ENCODE measurements at regions not wholly inside any gene's neighbourhood (a gene's known extent, or its start where the extent isn't known, plus 50 kb on each side); places are given as distances from the start of the nearest gene placed in this dataset.
"Not testable (repeated sequence)": the region's sequence is repeated elsewhere in the genome, so short reads cannot be mapped to it uniquely, and the experiment has no call there.

DNA sequence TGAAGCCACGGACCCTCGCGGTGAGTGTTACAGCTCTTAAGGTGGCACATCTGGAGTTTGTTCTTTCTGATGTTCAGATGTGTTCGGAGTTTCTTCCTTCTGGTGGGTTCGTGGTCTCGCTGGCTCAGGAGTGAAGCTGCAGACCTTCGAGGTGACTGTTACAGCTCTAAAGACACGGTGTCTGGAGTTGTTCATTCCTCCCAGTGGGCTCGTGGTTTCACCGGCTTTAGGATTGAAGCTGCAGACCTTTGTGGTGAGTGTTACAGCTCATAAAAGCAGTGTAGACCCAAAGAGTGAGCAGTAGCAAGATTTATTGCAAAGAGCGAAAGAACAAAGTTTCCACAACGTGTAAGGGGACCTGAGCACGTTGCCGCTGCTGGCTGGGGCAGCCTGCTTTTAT, 313.7 kb upstream of the MAGI2 start:
- CTCF ChIA-PET, result not testable (repeated sequence)
- 77% methylated on average over 7 of the region's 14 CpGs for WGBS (ENCODE audit: insufficient coverage)

DNA sequence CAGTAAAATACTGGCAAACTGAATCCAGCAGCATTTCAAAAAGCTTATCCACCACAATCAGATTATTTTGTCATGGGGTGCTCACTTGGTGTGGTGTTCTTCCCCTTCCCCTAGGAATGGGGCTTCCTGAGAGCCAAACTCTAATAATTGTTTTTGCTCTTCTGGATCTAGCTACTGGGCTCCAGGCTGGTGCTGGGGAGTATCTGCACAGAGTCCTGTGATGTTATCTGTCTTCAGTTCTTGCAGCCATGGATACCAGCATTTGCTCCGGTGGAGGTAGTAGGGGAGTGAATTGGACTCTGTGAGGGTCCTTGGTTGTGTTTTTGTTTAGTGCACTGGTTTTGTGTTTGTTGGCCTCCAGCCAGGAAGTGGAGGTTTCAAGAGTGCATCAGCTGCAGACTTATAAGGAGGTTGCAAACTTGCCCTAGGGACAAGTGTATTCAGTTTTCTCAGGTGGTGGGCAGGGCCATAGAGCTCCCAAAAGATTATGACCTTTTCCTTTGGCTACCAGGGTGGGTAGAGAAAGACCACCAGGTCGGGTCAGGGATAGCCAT, 308.5 kb upstream of the MAGI2 start:
- Histone ChIP-seq H3K4me1 (ENCODE audit: control extremely low read depth in 1 of 4, control insufficient read depth in 4 of 4, insufficient read depth in 4 of 4, low read length in 3 of 4) (no peaks in the 10 kb centered on the region), H3K27me3 (replicated peaks in 2 of 5; ENCODE audit: control insufficient read depth in 4 of 5, insufficient read depth in 5 of 5, low read length in 4 of 5) (peaks cover 0 to 2% (median 0%) of the 10 kb centered on the region in 5 experiments), H3K4me3 (ENCODE audit: control insufficient read depth in 1 of 7, extremely low read depth in 1 of 7, insufficient read depth in 4 of 7, low read depth in 2 of 7, low read length in 6 of 7) (no peak overlapping the region), H3K9me3 (ENCODE audit: control extremely low read depth in 1 of 5, control insufficient read depth in 4 of 5, insufficient read depth in 2 of 5, low read depth in 1 of 5, low read length in 4 of 5) (no peaks in the 10 kb centered on the region), H3K27ac (ENCODE audit: insufficient read depth in 1 of 2, low read depth in 1 of 2, low read length in 2 of 2, poor library complexity in 1 of 2, severe bottlenecking in 2 of 2) (no peak overlapping the region), H3K36me3 (ENCODE audit: control insufficient read depth in 4 of 4, insufficient read depth in 4 of 4, low read length in 3 of 4) (no peaks in the 10 kb centered on the region)
- CTCF ChIA-PET, result no interaction called here
- WGBS (ENCODE audit: insufficient coverage), result 80% methylated on average over 1 of the region's 2 CpGs
- POLR2A ChIA-PET, result no interaction called here
- DNase-seq, result no peak

More for the DNA sequence above, 313.7 kb upstream of the MAGI2 start:
- DNase-seq; H3K4me3 ChIP-seq (ENCODE audit: control insufficient read depth in 1 of 7, extremely low read depth in 1 of 7, insufficient read depth in 4 of 7, low read depth in 2 of 7, low read length in 6 of 7); H3K27ac ChIP-seq (ENCODE audit: insufficient read depth in 1 of 2, low read depth in 1 of 2, low read length in 2 of 2, poor library complexity in 1 of 2, severe bottlenecking in 2 of 2); H3K9me3 ChIP-seq (ENCODE audit: control extremely low read depth in 1 of 5, control insufficient read depth in 4 of 5, insufficient read depth in 2 of 5, low read depth in 1 of 5, low read length in 4 of 5); H3K27me3 ChIP-seq (replicated peaks in 2 of 5; ENCODE audit: control insufficient read depth in 4 of 5, insufficient read depth in 5 of 5, low read length in 4 of 5); H3K36me3 ChIP-seq (ENCODE audit: control insufficient read depth in 4 of 4, insufficient read depth in 4 of 4, low read length in 3 of 4); H3K4me1 ChIP-seq (ENCODE audit: control extremely low read depth in 1 of 4, control insufficient read depth in 4 of 4, insufficient read depth in 4 of 4, low read length in 3 of 4); POLR2A ChIA-PET: not testable (repeated sequence)

DNA sequence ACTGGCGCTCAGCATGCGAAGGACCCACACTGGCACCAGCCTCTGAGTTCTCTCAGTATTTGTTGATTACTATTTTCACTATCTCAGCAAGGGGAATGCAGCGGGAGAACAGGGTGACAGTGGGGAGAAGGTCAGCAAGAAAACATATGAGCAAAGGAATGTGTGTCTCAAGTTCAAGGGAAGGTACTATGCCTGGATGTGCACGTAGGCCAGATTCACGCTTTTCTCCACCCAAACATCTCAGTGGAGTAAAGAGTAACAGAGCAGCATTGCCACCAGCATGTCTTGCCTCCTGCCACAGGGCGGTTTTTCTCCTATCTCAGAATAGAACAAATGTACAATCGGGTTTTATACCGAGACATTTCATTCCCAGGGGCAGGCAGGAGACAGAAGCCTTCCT, 297.5 kb upstream of the MAGI2 start:
- H3K4me1 ChIP-seq (ENCODE audit: control extremely low read depth in 1 of 4, control insufficient read depth in 4 of 4, insufficient read depth in 4 of 4, low read length in 3 of 4); H3K4me3 ChIP-seq (ENCODE audit: control insufficient read depth in 1 of 7, extremely low read depth in 1 of 7, insufficient read depth in 4 of 7, low read depth in 2 of 7, low read length in 6 of 7); H3K27me3 ChIP-seq (replicated peaks in 2 of 5; ENCODE audit: control insufficient read depth in 4 of 5, insufficient read depth in 5 of 5, low read length in 4 of 5); H3K9me3 ChIP-seq (ENCODE audit: control extremely low read depth in 1 of 5, control insufficient read depth in 4 of 5, insufficient read depth in 2 of 5, low read depth in 1 of 5, low read length in 4 of 5); DNase-seq; CTCF ChIA-PET; POLR2A ChIA-PET; H3K36me3 ChIP-seq (ENCODE audit: control insufficient read depth in 4 of 4, insufficient read depth in 4 of 4, low read length in 3 of 4); H3K27ac ChIP-seq (ENCODE audit: insufficient read depth in 1 of 2, low read depth in 1 of 2, low read length in 2 of 2, poor library complexity in 1 of 2, severe bottlenecking in 2 of 2): not testable (repeated sequence)
- 100% methylated on average over 4 of the region's 8 CpGs for WGBS (ENCODE audit: insufficient coverage)

DNA sequence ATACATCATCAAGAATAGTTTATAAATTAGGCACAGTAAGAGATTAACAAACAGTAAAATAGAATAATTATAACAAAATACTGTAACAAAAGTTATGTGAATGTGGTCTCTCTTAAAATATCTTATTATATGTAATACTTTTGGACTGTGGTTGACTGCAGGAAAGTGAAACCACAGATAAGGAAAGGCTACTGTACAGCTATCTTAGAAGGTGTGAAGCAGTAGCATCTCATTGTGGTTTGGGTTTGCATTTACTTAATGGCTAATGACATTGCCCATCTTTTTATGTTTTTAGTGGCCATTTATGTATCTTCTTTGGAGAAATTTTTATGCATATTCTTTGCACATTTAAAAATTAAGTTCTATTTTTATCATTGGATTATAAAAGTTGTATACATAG, 296.4 kb upstream of the MAGI2 start:
- no peaks in the 10 kb centered on the region for H3K9me3 ChIP-seq (ENCODE audit: control extremely low read depth in 1 of 5, control insufficient read depth in 4 of 5, insufficient read depth in 2 of 5, low read depth in 1 of 5, low read length in 4 of 5)
- H3K27me3 ChIP-seq (replicated peaks in 2 of 5; ENCODE audit: control insufficient read depth in 4 of 5, insufficient read depth in 5 of 5, low read length in 4 of 5), result no peaks in the 10 kb centered on the region
- H3K4me1 ChIP-seq (ENCODE audit: control extremely low read depth in 1 of 4, control insufficient read depth in 4 of 4, insufficient read depth in 4 of 4, low read length in 3 of 4), result no peaks in the 10 kb centered on the region
- peak in 2 of 3 donors; percentile 8 to 19 for DNase-seq
- H3K4me3 ChIP-seq (ENCODE audit: control insufficient read depth in 1 of 7, extremely low read depth in 1 of 7, insufficient read depth in 4 of 7, low read depth in 2 of 7, low read length in 6 of 7), result no peak overlapping the region
- H3K27ac ChIP-seq (ENCODE audit: insufficient read depth in 1 of 2, low read depth in 1 of 2, low read length in 2 of 2, poor library complexity in 1 of 2, severe bottlenecking in 2 of 2), result no peak overlapping the region
- H3K36me3 ChIP-seq (ENCODE audit: control insufficient read depth in 4 of 4, insufficient read depth in 4 of 4, low read length in 3 of 4), result no peaks in the 10 kb centered on the region
- POLR2A ChIA-PET, result no interaction called here
- CTCF ChIA-PET, result no interaction called here

DNA sequence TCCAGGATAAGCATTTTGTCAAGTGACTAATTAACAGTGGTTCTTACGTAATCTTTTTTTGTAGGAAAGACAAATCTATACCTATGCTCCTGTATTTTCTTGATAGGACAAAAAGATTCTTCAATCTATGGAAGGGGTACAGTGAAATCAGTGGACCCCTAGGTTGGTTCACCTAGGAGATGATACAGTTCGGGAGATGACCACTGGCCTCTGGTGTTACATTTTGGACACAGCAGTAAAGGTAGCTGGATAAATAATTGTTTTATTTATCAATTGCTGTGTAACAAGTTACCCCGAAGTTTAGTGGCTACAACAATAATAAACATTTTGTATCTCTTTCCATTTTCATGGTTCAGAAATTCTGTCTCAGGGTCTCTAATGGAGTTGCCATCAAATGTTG, 288.2 kb upstream of the MAGI2 start:
- ChIA-PET CTCF (interaction anchor here (0.8 to 1.1 kb wide), 2 partner anchors 18 to 443 kb away, joined by 3 to 4 read pairs; no protein-coding TSS in a partner anchor), POLR2A (no interaction called here)
- Histone ChIP-seq H3K27me3 (replicated peaks in 2 of 5; ENCODE audit: control insufficient read depth in 4 of 5, insufficient read depth in 5 of 5, low read length in 4 of 5) (no peaks in the 10 kb centered on the region), H3K36me3 (ENCODE audit: control insufficient read depth in 4 of 4, insufficient read depth in 4 of 4, low read length in 3 of 4) (no peaks in the 10 kb centered on the region), H3K4me3 (ENCODE audit: control insufficient read depth in 1 of 7, extremely low read depth in 1 of 7, insufficient read depth in 4 of 7, low read depth in 2 of 7, low read length in 6 of 7) (no peak overlapping the region), H3K9me3 (ENCODE audit: control extremely low read depth in 1 of 5, control insufficient read depth in 4 of 5, insufficient read depth in 2 of 5, low read depth in 1 of 5, low read length in 4 of 5) (no peaks in the 10 kb centered on the region), H3K27ac (ENCODE audit: insufficient read depth in 1 of 2, low read depth in 1 of 2, low read length in 2 of 2, poor library complexity in 1 of 2, severe bottlenecking in 2 of 2) (no peak overlapping the region), H3K4me1 (ENCODE audit: control extremely low read depth in 1 of 4, control insufficient read depth in 4 of 4, insufficient read depth in 4 of 4, low read length in 3 of 4) (no peaks in the 10 kb centered on the region)
- no CpG with 5 or more reads among the region's 3 CpGs for WGBS (ENCODE audit: insufficient coverage)
- DNase-seq, result no peak

DNA sequence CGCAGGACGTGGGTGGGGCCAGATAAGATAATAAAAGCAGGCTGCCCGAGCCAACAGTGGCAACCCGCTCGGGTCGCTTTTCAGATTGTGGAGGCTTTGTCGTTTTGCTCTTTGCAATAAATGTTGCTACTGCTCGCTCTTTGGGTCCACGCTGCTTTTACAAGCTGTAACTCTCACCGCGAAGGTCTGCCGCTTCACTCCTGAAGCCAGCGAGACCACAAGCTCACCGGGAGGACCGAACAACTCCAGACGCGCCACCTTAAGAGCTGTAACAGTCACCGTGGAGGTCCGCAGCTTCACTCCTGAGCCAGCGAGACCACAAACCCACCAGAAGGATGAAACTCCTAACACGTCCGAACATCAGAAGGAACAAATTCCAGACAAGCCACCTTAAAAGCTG, 286.6 kb upstream of the MAGI2 start:
- H3K4me3 ChIP-seq (ENCODE audit: control insufficient read depth in 1 of 7, extremely low read depth in 1 of 7, insufficient read depth in 4 of 7, low read depth in 2 of 7, low read length in 6 of 7), result no peak overlapping the region
- 98% methylated on average over 22 of the region's 22 CpGs for WGBS (ENCODE audit: insufficient coverage)

DNA sequence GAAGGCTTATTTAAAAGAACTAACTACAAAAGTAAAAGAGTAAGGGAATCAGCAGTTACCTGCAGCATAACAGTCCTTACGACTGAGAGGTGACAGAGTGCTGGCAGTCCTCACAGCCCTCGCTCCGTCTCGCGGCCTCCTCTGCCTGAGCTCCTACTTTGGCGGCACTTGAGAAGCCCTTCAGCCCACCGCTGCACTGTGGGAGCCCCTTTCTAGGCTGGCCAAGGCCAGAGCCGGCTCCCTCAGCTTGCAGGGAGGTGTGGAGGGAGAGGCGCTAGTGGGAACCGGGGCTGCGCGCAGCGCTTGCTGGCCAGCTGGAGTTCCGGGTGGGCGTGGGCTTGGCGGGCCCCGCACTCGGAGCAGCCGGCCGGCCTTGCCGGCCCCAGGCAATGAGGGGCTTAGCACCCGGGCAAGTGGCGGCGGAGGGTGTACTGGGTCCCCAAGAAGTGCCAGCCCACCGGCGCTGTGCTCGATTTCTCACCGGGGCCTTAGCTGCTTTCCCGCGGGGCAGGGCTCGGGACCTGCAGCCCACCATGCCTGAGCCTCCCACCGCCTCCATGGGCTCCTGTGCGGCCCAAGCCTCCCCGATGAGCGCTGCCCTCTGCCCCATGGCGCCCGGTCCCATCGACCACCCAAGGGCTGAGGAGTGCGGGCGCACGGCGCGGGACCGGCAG, 285.7 kb upstream of the MAGI2 start:
- DNase-seq; H3K36me3 ChIP-seq (ENCODE audit: control insufficient read depth in 4 of 4, insufficient read depth in 4 of 4, low read length in 3 of 4); H3K4me1 ChIP-seq (ENCODE audit: control extremely low read depth in 1 of 4, control insufficient read depth in 4 of 4, insufficient read depth in 4 of 4, low read length in 3 of 4); H3K4me3 ChIP-seq (ENCODE audit: control insufficient read depth in 1 of 7, extremely low read depth in 1 of 7, insufficient read depth in 4 of 7, low read depth in 2 of 7, low read length in 6 of 7); POLR2A ChIA-PET; H3K9me3 ChIP-seq (ENCODE audit: control extremely low read depth in 1 of 5, control insufficient read depth in 4 of 5, insufficient read depth in 2 of 5, low read depth in 1 of 5, low read length in 4 of 5); CTCF ChIA-PET; H3K27me3 ChIP-seq (replicated peaks in 2 of 5; ENCODE audit: control insufficient read depth in 4 of 5, insufficient read depth in 5 of 5, low read length in 4 of 5); H3K27ac ChIP-seq (ENCODE audit: insufficient read depth in 1 of 2, low read depth in 1 of 2, low read length in 2 of 2, poor library complexity in 1 of 2, severe bottlenecking in 2 of 2): not testable (repeated sequence)
- WGBS (ENCODE audit: insufficient coverage), result 96% methylated on average over 36 of the region's 44 CpGs

More for the DNA sequence above, 286.6 kb upstream of the MAGI2 start:
- no peak for DNase-seq
- ChIA-PET CTCF (no interaction called here), POLR2A (no interaction called here)
- Histone ChIP-seq H3K36me3 (ENCODE audit: control insufficient read depth in 4 of 4, insufficient read depth in 4 of 4, low read length in 3 of 4) (no peaks in the 10 kb centered on the region), H3K27ac (ENCODE audit: insufficient read depth in 1 of 2, low read depth in 1 of 2, low read length in 2 of 2, poor library complexity in 1 of 2, severe bottlenecking in 2 of 2) (no peak overlapping the region), H3K27me3 (replicated peaks in 2 of 5; ENCODE audit: control insufficient read depth in 4 of 5, insufficient read depth in 5 of 5, low read length in 4 of 5) (no peaks in the 10 kb centered on the region), H3K9me3 (ENCODE audit: control extremely low read depth in 1 of 5, control insufficient read depth in 4 of 5, insufficient read depth in 2 of 5, low read depth in 1 of 5, low read length in 4 of 5) (no peaks in the 10 kb centered on the region), H3K4me1 (ENCODE audit: control extremely low read depth in 1 of 4, control insufficient read depth in 4 of 4, insufficient read depth in 4 of 4, low read length in 3 of 4) (no peaks in the 10 kb centered on the region)

All from common myeloid progenitor, CD34-positive (primary cell).